ENCODE measurements at regions not wholly inside any gene's neighbourhood (a gene's known extent, or its start where the extent isn't known, plus 50 kb on each side); places are given as distances from the start of the nearest gene placed in this dataset.

- POLR2A ChIA-PET, result no interaction called here
- no peak overlapping the region for H3K4me3 Mint-ChIP-seq
Measured at GRCh38 chr10:47087667-47088066, 176.4 kb downstream of the PTPN20 start.

GRCh38 chr10:47088656-47089354 lies 177.6 kb downstream of the PTPN20 start:
- Mint-ChIP-seq H3K36me3 (ENCODE audit: low read depth) (no peaks in the 10 kb centered on the region), H3K27me3 (no peaks in the 10 kb centered on the region), H3K4me1 (no peaks in the 10 kb centered on the region), H3K27ac (no peak overlapping the region), H3K4me3 (no peak overlapping the region), H3K9me3 (no peaks in the 10 kb centered on the region)
- CTCF ChIA-PET, result no interaction called here
- POLR2A ChIA-PET, result no interaction called here
- no peak for DNase-seq

More at GRCh38 chr10:47087667-47088066, 176.4 kb downstream of the PTPN20 start:
- CTCF ChIA-PET, result no interaction called here
- no peaks in the 10 kb centered on the region for H3K36me3 Mint-ChIP-seq (ENCODE audit: low read depth)
- H3K4me1 Mint-ChIP-seq, result no peaks in the 10 kb centered on the region
- no peak for DNase-seq
- no peak overlapping the region for H3K27ac Mint-ChIP-seq
- no peaks in the 10 kb centered on the region for H3K9me3 Mint-ChIP-seq
- no peaks in the 10 kb centered on the region for H3K27me3 Mint-ChIP-seq

GRCh38 chr10:47090042-47090441 lies 178.8 kb downstream of the PTPN20 start:
- no peak for DNase-seq
- Mint-ChIP-seq H3K27me3 (no peaks in the 10 kb centered on the region), H3K36me3 (ENCODE audit: low read depth) (no peaks in the 10 kb centered on the region), H3K27ac (no peak overlapping the region), H3K9me3 (no peaks in the 10 kb centered on the region), H3K4me3 (no peak overlapping the region), H3K4me1 (no peaks in the 10 kb centered on the region)
- CTCF ChIA-PET, result no interaction called here
- POLR2A ChIA-PET, result no interaction called here

- H3K9me3 Mint-ChIP-seq, result no peaks in the 10 kb centered on the region
- no peak overlapping the region for H3K27ac Mint-ChIP-seq
- DNase-seq, result no peak
- no peaks in the 10 kb centered on the region for H3K27me3 Mint-ChIP-seq
- POLR2A ChIA-PET, result no interaction called here
- H3K4me1 Mint-ChIP-seq, result no peaks in the 10 kb centered on the region
- H3K36me3 Mint-ChIP-seq (ENCODE audit: low read depth), result no peaks in the 10 kb centered on the region
- H3K4me3 Mint-ChIP-seq, result no peak overlapping the region
- CTCF ChIA-PET, result no interaction called here
Measured at GRCh38 chr10:47090903-47091302, 179.7 kb downstream of the PTPN20 start.

GRCh38 chr10:47091421-47091820 lies 180.2 kb downstream of the PTPN20 start:
- Mint-ChIP-seq H3K27me3 (no peaks in the 10 kb centered on the region), H3K4me1 (no peaks in the 10 kb centered on the region), H3K27ac (no peak overlapping the region), H3K36me3 (ENCODE audit: low read depth) (no peaks in the 10 kb centered on the region), H3K4me3 (no peak overlapping the region), H3K9me3 (no peaks in the 10 kb centered on the region)
- DNase-seq, result no peak
- CTCF ChIA-PET, result no interaction called here
- POLR2A ChIA-PET, result no interaction called here

- H3K36me3 Mint-ChIP-seq (ENCODE audit: low read depth), result no peaks in the 10 kb centered on the region
- ChIA-PET CTCF (no interaction called here), POLR2A (no interaction called here)
- H3K9me3 Mint-ChIP-seq, result no peaks in the 10 kb centered on the region
- no peaks in the 10 kb centered on the region for H3K27me3 Mint-ChIP-seq
- no peaks in the 10 kb centered on the region for H3K4me1 Mint-ChIP-seq
- no peak for DNase-seq
- no peak overlapping the region for H3K4me3 Mint-ChIP-seq
- no peak overlapping the region for H3K27ac Mint-ChIP-seq
Measured at GRCh38 chr10:47092376-47092775, 181.1 kb downstream of the PTPN20 start.

GRCh38 chr10:47092831-47093230 lies 181.6 kb downstream of the PTPN20 start:
- H3K27ac Mint-ChIP-seq, result no peak overlapping the region
- ChIA-PET CTCF (no interaction called here), POLR2A (no interaction called here)
- H3K4me3 Mint-ChIP-seq, result no peak overlapping the region
- no peak for DNase-seq
- no peaks in the 10 kb centered on the region for H3K36me3 Mint-ChIP-seq (ENCODE audit: low read depth)
- H3K27me3 Mint-ChIP-seq, result no peaks in the 10 kb centered on the region
- H3K9me3 Mint-ChIP-seq, result no peaks in the 10 kb centered on the region
- no peaks in the 10 kb centered on the region for H3K4me1 Mint-ChIP-seq

- no peaks in the 10 kb centered on the region for H3K4me1 Mint-ChIP-seq
- DNase-seq, result no peak
- CTCF ChIA-PET, result no interaction called here
- no peak overlapping the region for H3K27ac Mint-ChIP-seq
- H3K36me3 Mint-ChIP-seq (ENCODE audit: low read depth), result no peaks in the 10 kb centered on the region
- no peaks in the 10 kb centered on the region for H3K9me3 Mint-ChIP-seq
- H3K27me3 Mint-ChIP-seq, result no peaks in the 10 kb centered on the region
- H3K4me3 Mint-ChIP-seq, result no peak overlapping the region
- POLR2A ChIA-PET, result no interaction called here
Measured at GRCh38 chr10:47094126-47094525, 182.9 kb downstream of the PTPN20 start.

GRCh38 chr10:47094636-47095035 lies 183.4 kb downstream of the PTPN20 start:
- no peaks in the 10 kb centered on the region for H3K27me3 Mint-ChIP-seq
- H3K4me1 Mint-ChIP-seq, result no peaks in the 10 kb centered on the region
- H3K27ac Mint-ChIP-seq, result no peak overlapping the region
- no peaks in the 10 kb centered on the region for H3K9me3 Mint-ChIP-seq
- ChIA-PET CTCF (no interaction called here), POLR2A (no interaction called here)
- no peak for DNase-seq
- no peak overlapping the region for H3K4me3 Mint-ChIP-seq
- H3K36me3 Mint-ChIP-seq (ENCODE audit: low read depth), result no peaks in the 10 kb centered on the region

- Mint-ChIP-seq H3K27me3 (no peaks in the 10 kb centered on the region), H3K4me3 (no peak overlapping the region), H3K36me3 (ENCODE audit: low read depth) (no peaks in the 10 kb centered on the region), H3K27ac (no peak overlapping the region), H3K4me1 (no peaks in the 10 kb centered on the region), H3K9me3 (no peaks in the 10 kb centered on the region)
- POLR2A ChIA-PET, result no interaction called here
- CTCF ChIA-PET, result no interaction called here
- DNase-seq, result no peak
Measured at GRCh38 chr10:47095211-47095610, 184.0 kb downstream of the PTPN20 start.

GRCh38 chr10:47095848-47096612 lies 184.8 kb downstream of the PTPN20 start:
- no peak overlapping the region for H3K27ac Mint-ChIP-seq
- CTCF ChIA-PET, result no interaction called here
- no peak for DNase-seq
- H3K36me3 Mint-ChIP-seq (ENCODE audit: low read depth), result no peaks in the 10 kb centered on the region
- H3K27me3 Mint-ChIP-seq, result no peaks in the 10 kb centered on the region
- POLR2A ChIA-PET, result no interaction called here
- no peaks in the 10 kb centered on the region for H3K4me1 Mint-ChIP-seq
- H3K9me3 Mint-ChIP-seq, result no peaks in the 10 kb centered on the region
- H3K4me3 Mint-ChIP-seq, result no peak overlapping the region

GRCh38 chr10:47098238-47098637 lies 187.0 kb downstream of the PTPN20 start:
- H3K27me3 Mint-ChIP-seq, result no peaks in the 10 kb centered on the region
- no peaks in the 10 kb centered on the region for H3K9me3 Mint-ChIP-seq
- no peak for DNase-seq
- no peaks in the 10 kb centered on the region for H3K36me3 Mint-ChIP-seq (ENCODE audit: low read depth)
- no peak overlapping the region for H3K27ac Mint-ChIP-seq
- ChIA-PET CTCF (no interaction called here), POLR2A (no interaction called here)
- no peak overlapping the region for H3K4me3 Mint-ChIP-seq
- no peaks in the 10 kb centered on the region for H3K4me1 Mint-ChIP-seq

- CTCF ChIA-PET, result no interaction called here
- no peak overlapping the region for H3K4me3 Mint-ChIP-seq
Measured at GRCh38 chr10:47098964-47099363, 187.7 kb downstream of the PTPN20 start.

GRCh38 chr10:47099474-47099873 lies 188.2 kb downstream of the PTPN20 start:
- Mint-ChIP-seq H3K4me3 (no peak overlapping the region), H3K27me3 (no peaks in the 10 kb centered on the region), H3K4me1 (no peaks in the 10 kb centered on the region), H3K36me3 (ENCODE audit: low read depth) (no peaks in the 10 kb centered on the region), H3K9me3 (no peaks in the 10 kb centered on the region), H3K27ac (no peak overlapping the region)
- ChIA-PET CTCF (no interaction called here), POLR2A (no interaction called here)
- DNase-seq, result no peak

More at GRCh38 chr10:47098964-47099363, 187.7 kb downstream of the PTPN20 start:
- no peak for DNase-seq
- no peaks in the 10 kb centered on the region for H3K9me3 Mint-ChIP-seq
- no peaks in the 10 kb centered on the region for H3K27me3 Mint-ChIP-seq
- POLR2A ChIA-PET, result no interaction called here
- no peaks in the 10 kb centered on the region for H3K4me1 Mint-ChIP-seq
- H3K27ac Mint-ChIP-seq, result no peak overlapping the region
- H3K36me3 Mint-ChIP-seq (ENCODE audit: low read depth), result no peaks in the 10 kb centered on the region
